ENCODE measurements at regions not wholly inside any gene's neighbourhood (a gene's known extent, or its start where the extent isn't known, plus 50 kb on each side); places are given as distances from the start of the nearest gene placed in this dataset.

DNA sequence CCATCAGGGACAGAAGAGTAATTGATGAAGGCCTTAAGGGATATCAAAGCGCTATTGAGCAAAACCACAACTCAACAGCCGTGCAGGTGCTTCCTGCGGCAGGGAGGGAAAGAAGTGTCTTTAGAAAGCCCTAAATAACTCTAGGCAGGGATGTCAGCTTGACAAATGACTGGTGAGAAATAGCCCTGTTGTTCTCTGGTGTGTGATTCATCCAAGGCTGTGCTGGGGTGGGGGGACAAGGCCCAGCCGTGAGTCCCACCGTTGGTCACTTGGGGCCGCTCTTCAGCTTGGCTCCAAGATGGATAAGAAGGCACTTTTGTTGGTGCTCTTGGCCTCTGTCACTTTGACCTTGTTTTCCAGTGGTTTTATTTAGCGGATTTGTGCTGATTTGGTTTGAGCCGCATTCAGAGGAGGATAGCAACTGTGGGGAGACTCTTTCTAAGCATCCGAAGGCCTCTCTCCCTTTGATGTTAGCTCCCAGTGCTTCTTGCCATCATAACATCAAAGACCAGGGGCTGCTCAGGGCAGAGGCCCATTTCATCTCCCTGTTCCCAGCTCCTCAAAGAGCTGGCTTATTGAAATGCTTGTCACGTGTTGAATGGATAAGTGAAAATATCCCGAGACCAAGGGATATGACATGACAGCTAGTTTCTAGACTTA lies 130.3 kb upstream of the SERP2 start (continued):
- TF ChIP-seq RAD21 (CRISPR knock-in tag; IDR thresholded peaks at IDR 0.05) (peak; percentile 66), ETV5 (CRISPR knock-in tag; IDR thresholded peaks at IDR 0.05; ENCODE audit: borderline replicate concordance) (no peak), SALL2 (CRISPR knock-in tag; IDR thresholded peaks at IDR 0.05) (no peak), ZNF230 (CRISPR knock-in tag; IDR thresholded peaks at IDR 0.05) (no peak), TEAD3 (CRISPR knock-in tag; optimal IDR thresholded peaks at IDR 0.05; ENCODE audit: borderline replicate concordance) (peak; percentile 22), THYN1 (CRISPR knock-in tag; IDR thresholded peaks at IDR 0.05; ENCODE audit: borderline replicate concordance, low read depth) (no peak), ZFP36 (IDR thresholded peaks at IDR 0.05; ENCODE audit: borderline replicate concordance, low read depth, low read length, partially characterized antibody) (peak; percentile 23), ZNF740 (CRISPR knock-in tag; IDR thresholded peaks at IDR 0.05) (peak; percentile 82), ZKSCAN1 (IDR thresholded peaks at IDR 0.05; ENCODE audit: low read length) (no peak), SMARCE1 (IDR thresholded peaks at IDR 0.05; ENCODE audit: borderline replicate concordance) (no peak), ZFX (CRISPR knock-in tag; IDR thresholded peaks at IDR 0.05; ENCODE audit: low read depth) (peak; percentile 24; the same call in 1 of the 2 replicates), MAZ (IDR thresholded peaks at IDR 0.05; ENCODE audit: borderline replicate concordance, low read depth, low read length) (no peak), MAZ (CRISPR knock-in tag; IDR thresholded peaks at IDR 0.05; ENCODE audit: low read depth) (no peak), STAG1 (CRISPR knock-in tag; IDR thresholded peaks at IDR 0.05) (peak; percentile 84), EED (CRISPR knock-in tag; IDR thresholded peaks at IDR 0.05) (no peak), YY1 (IDR thresholded peaks at IDR 0.05; ENCODE audit: insufficient read depth, insufficient replicate concordance, low read depth, low read length) (no peak), SP5 (CRISPR knock-in tag; IDR thresholded peaks at IDR 0.05; ENCODE audit: borderline replicate concordance, low read depth) (no peak), HNRNPUL1 (IDR thresholded peaks at IDR 0.05; ENCODE audit: low read depth, low read length) (no peak), TAF1 (CRISPR knock-in tag; IDR thresholded peaks at IDR 0.05) (no peak)
- TF ChIP-seq, protein P1, sequence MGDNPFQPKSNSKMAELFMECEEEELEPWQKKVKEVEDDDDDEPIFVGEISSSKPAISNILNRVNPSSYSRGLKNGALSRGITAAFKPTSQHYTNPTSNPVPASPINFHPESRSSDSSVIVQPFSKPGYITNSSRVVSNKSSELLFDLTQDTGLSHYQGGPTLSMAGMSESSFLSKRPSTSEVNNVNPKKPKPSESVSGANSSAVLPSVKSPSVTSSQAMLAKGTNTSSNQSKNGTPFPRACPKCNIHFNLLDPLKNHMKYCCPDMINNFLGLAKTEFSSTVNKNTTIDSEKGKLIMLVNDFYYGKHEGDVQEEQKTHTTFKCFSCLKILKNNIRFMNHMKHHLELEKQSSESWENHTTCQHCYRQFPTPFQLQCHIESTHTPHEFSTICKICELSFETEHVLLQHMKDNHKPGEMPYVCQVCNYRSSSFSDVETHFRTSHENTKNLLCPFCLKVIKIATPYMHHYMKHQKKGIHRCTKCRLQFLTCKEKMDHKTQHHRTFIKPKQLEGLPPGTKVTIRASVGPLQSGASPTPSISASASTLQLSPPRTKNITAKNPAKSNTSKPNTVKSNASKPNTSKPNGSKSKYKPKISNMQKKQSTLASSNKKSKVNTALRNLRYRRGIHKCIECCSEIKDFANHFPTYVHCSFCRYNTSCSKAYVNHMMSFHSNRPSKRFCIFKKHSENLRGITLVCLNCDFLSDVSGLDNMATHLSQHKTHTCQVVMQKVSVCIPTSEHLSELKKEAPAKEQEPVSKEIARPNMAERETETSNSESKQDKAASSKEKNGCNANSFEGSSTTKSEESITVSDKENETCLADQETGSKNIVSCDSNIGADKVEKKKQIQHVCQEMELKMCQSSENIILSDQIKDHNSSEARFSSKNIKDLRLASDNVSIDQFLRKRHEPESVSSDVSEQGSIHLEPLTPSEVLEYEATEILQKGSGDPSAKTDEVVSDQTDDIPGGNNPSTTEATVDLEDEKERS (CRISPR knock-in tag; IDR thresholded peaks at IDR 0.05): no peak
